ENCODE measurements at regions not wholly inside any gene's neighbourhood (a gene's known extent, or its start where the extent isn't known, plus 50 kb on each side); places are given as distances from the start of the nearest gene placed in this dataset.

GRCh38 chr11:15618583-15619032 is 503.9 kb downstream of the INSC start:
- no peak for DNase-seq
- no peak for ATAC-seq
- H3K4me3 ChIP-seq = no peak overlapping the region

GRCh38 chr11:15621565-15621964 is 506.8 kb downstream of the INSC start:
- TF ChIP-seq CTCF (IDR thresholded peaks at IDR 0.05) = no peak
- no peaks in the 10 kb centered on the region for H3K36me3 ChIP-seq
- no peak overlapping the region for H3K27ac ChIP-seq
- no peak for DNase-seq
- no peaks in the 10 kb centered on the region for H3K27me3 ChIP-seq (ENCODE audit: low read depth)
- no peaks in the 10 kb centered on the region for H3K9me3 ChIP-seq
- no peak for ATAC-seq
- intact Hi-C loops (cut with DNase I) = no loop called here
- H3K4me3 ChIP-seq = no peak overlapping the region
- no peaks in the 10 kb centered on the region for H3K4me1 ChIP-seq

More at GRCh38 chr11:15618583-15619032, 503.9 kb downstream of the INSC start:
- Histone ChIP-seq H3K27ac (no peak overlapping the region), H3K4me1 (no peaks in the 10 kb centered on the region), H3K9me3 (no peaks in the 10 kb centered on the region), H3K36me3 (no peaks in the 10 kb centered on the region), H3K27me3 (ENCODE audit: low read depth) (no peaks in the 10 kb centered on the region)
- intact Hi-C loops (cut with DNase I) = no loop called here
- TF ChIP-seq CTCF (IDR thresholded peaks at IDR 0.05) = no peak

GRCh38 chr11:15622231-15622890 is 507.6 kb downstream of the INSC start:
- intact Hi-C loops (cut with DNase I) = no loop called here

GRCh38 chr11:15624701-15625100 is 510.0 kb downstream of the INSC start:
- no peaks in the 10 kb centered on the region for H3K4me1 ChIP-seq
- H3K27ac ChIP-seq = no peak overlapping the region
- H3K27me3 ChIP-seq (ENCODE audit: low read depth) = no peaks in the 10 kb centered on the region
- H3K36me3 ChIP-seq = no peaks in the 10 kb centered on the region
- ATAC-seq = no peak
- no peak for DNase-seq
- no peak for TF ChIP-seq CTCF (IDR thresholded peaks at IDR 0.05)
- intact Hi-C loops (cut with DNase I) = no loop called here
- H3K9me3 ChIP-seq = no peaks in the 10 kb centered on the region
- no peak overlapping the region for H3K4me3 ChIP-seq

More at GRCh38 chr11:15622231-15622890, 507.6 kb downstream of the INSC start:
- no peaks in the 10 kb centered on the region for H3K9me3 ChIP-seq
- TF ChIP-seq CTCF (IDR thresholded peaks at IDR 0.05) = no peak
- DNase-seq = no peak
- no peaks in the 10 kb centered on the region for H3K36me3 ChIP-seq
- ATAC-seq = no peak
- H3K27me3 ChIP-seq (ENCODE audit: low read depth) = no peaks in the 10 kb centered on the region
- no peaks in the 10 kb centered on the region for H3K4me1 ChIP-seq
- no peak overlapping the region for H3K4me3 ChIP-seq
- no peak overlapping the region for H3K27ac ChIP-seq

- Histone ChIP-seq H3K27ac (no peak overlapping the region), H3K4me1 (no peaks in the 10 kb centered on the region), H3K9me3 (no peaks in the 10 kb centered on the region), H3K27me3 (ENCODE audit: low read depth) (no peaks in the 10 kb centered on the region), H3K4me3 (no peak overlapping the region), H3K36me3 (no peaks in the 10 kb centered on the region)
- TF ChIP-seq CTCF (IDR thresholded peaks at IDR 0.05) = no peak
- intact Hi-C loops (cut with DNase I) = no loop called here
- ATAC-seq (no peak), DNase-seq (no peak)
Measured at GRCh38 chr11:15625691-15626090, 511.0 kb downstream of the INSC start.

All from lower lobe of right lung (tissue), 2 donors.